ENCODE measurements at regions not wholly inside any gene's neighbourhood (a gene's known extent, or its start where the extent isn't known, plus 50 kb on each side); places are given as distances from the start of the nearest gene placed in this dataset.

DNA sequence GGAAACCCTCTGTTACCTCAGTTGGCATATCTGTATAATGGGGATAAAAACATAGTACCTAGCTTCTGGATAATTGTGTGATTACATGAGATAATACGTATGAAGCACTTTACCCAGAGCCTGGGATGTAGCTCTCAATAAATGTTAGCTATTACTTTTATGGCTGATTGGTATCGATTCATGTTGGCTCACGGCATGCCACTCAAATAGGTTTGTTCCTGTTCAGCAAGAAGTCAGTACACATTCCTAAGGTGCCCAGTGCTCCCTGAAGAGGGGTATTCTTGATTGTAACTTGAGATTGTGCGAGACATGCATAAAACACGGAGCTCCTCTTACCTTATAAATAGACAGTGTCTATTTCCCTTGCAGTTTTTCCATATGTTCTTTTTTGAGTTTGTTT is 78.5 kb upstream of the GALNT2 start:
- H3K4me1 ChIP-seq (ENCODE audit: control insufficient read depth in 1 of 2, insufficient read depth in 1 of 2, low read depth in 1 of 2, low read length in 1 of 2) = no peaks in the 10 kb centered on the region
- no peaks in the 10 kb centered on the region for H3K9me3 ChIP-seq
- no peaks in the 10 kb centered on the region for H3K27me3 ChIP-seq
- no peaks in the 10 kb centered on the region for H3K36me3 ChIP-seq
- no peak overlapping the region for H3K4me3 ChIP-seq (ENCODE audit: low read depth in 1 of 2, low read length in 1 of 2)
- TF ChIP-seq CTCF (IDR thresholded peaks at IDR 0.05) = no peak
- no peak overlapping the region for H3K27ac ChIP-seq

DNA sequence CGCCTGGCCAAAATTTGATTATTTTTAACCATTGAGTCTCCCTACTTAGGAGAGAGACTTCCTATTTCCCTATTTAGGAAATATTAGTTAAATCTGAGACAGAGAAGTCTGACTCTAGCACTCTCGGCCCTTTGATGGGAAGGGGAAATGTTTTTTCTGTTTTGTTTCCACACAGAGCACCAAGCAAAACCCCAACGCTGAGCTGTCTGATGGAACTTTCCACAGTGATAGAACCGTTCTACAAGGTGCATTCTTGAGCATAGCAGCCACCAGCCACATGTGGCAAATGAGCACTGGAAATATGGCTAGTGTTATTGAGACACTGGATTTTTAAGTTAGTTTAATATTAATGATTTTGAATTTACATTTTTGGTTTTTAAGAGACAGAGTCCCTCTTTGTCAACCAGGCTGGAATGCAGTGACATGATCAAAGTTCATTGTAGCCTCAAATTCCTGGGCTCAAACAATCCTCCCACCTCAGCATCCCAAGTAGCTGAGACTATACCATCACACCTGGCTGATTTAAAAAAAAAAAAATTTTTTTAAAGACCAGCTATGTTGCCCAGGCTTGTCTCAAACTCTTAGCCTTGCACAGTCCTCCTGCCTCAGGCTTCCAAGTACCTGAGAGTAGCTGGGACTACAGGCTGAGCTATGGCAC is 77.3 kb upstream of the GALNT2 start:
- H3K27ac ChIP-seq = no peak overlapping the region
- no peaks in the 10 kb centered on the region for H3K36me3 ChIP-seq
- TF ChIP-seq CTCF (IDR thresholded peaks at IDR 0.05) = no peak

DNA sequence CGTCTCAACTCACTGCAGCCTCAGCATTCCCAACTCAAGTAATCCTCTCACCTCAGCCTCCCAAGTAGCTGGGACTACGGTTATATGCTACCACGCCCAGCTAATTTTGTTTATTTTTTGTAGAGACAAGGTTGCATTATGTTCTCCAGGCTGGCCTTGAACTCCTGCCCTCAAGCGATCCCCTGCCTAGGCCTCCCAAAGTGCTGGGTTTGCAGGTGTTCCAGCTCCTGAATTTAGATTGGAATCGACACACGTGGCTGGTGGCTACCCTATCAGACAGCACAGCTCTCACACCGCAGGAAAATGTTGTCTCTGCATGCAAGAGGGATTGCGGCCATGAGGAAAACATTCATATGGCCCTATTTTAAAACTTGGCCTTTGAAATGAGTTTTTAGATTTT is 76.7 kb upstream of the GALNT2 start:
- no peaks in the 10 kb centered on the region for H3K36me3 ChIP-seq
- no peak overlapping the region for H3K27ac ChIP-seq
- H3K27me3 ChIP-seq = no peaks in the 10 kb centered on the region
- H3K4me1 ChIP-seq (ENCODE audit: control insufficient read depth in 1 of 2, insufficient read depth in 1 of 2, low read depth in 1 of 2, low read length in 1 of 2) = no peaks in the 10 kb centered on the region
- no peaks in the 10 kb centered on the region for H3K9me3 ChIP-seq
- TF ChIP-seq CTCF (IDR thresholded peaks at IDR 0.05) = no peak
- no peak overlapping the region for H3K4me3 ChIP-seq (ENCODE audit: low read depth in 1 of 2, low read length in 1 of 2)

More for the DNA sequence above, 77.3 kb upstream of the GALNT2 start:
- Histone ChIP-seq H3K27me3 (no peaks in the 10 kb centered on the region), H3K9me3 (no peaks in the 10 kb centered on the region), H3K4me1 (ENCODE audit: control insufficient read depth in 1 of 2, insufficient read depth in 1 of 2, low read depth in 1 of 2, low read length in 1 of 2) (no peaks in the 10 kb centered on the region), H3K4me3 (ENCODE audit: low read depth in 1 of 2, low read length in 1 of 2) (no peak overlapping the region)

GRCh38 chr1:229991104-229991513 is 75.9 kb upstream of the GALNT2 start:
- Histone ChIP-seq H3K9me3 (no peaks in the 10 kb centered on the region), H3K4me1 (ENCODE audit: control insufficient read depth in 1 of 2, insufficient read depth in 1 of 2, low read depth in 1 of 2, low read length in 1 of 2) (no peaks in the 10 kb centered on the region), H3K27ac (no peak overlapping the region), H3K36me3 (no peaks in the 10 kb centered on the region), H3K4me3 (ENCODE audit: low read depth in 1 of 2, low read length in 1 of 2) (no peak overlapping the region), H3K27me3 (no peaks in the 10 kb centered on the region)
- no peak for TF ChIP-seq CTCF (IDR thresholded peaks at IDR 0.05)

GRCh38 chr1:229991724-229992333 is 75.2 kb upstream of the GALNT2 start:
- no peaks in the 10 kb centered on the region for H3K27me3 ChIP-seq
- H3K9me3 ChIP-seq = no peaks in the 10 kb centered on the region
- H3K27ac ChIP-seq = no peak overlapping the region
- no peaks in the 10 kb centered on the region for H3K4me1 ChIP-seq (ENCODE audit: control insufficient read depth in 1 of 2, insufficient read depth in 1 of 2, low read depth in 1 of 2, low read length in 1 of 2)
- H3K4me3 ChIP-seq (ENCODE audit: low read depth in 1 of 2, low read length in 1 of 2) = no peak overlapping the region
- no peak for TF ChIP-seq CTCF (IDR thresholded peaks at IDR 0.05)
- H3K36me3 ChIP-seq = no peaks in the 10 kb centered on the region
